ENCODE measurements at regions not wholly inside any gene's neighbourhood (a gene's known extent, or its start where the extent isn't known, plus 50 kb on each side); places are given as distances from the start of the nearest gene placed in this dataset.

DNA sequence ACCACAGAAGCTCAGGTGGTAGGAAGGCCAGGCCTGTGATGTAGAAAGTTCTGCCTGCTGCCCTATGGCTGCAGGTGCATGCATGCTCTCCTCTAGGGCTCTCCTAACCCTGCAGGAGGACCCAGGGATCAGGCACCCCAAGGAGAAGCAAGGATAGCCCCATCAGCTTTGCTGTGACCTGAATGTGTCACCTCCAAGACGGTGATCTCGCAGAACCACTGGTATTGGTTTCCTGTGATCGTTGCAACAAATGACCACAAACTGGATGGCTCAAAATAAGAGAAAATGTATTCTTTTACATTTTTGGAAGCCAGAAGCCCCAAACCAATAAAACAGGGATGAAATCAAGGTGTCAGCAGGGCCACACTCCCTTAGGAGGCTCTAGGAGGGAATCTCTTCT is 327.3 kb downstream of the BCL11A start:
- H3K4me1 ChIP-seq (ENCODE audit: control insufficient read depth, insufficient read depth, low read length), result no peaks in the 10 kb centered on the region
- no peak overlapping the region for H2AFZ ChIP-seq (ENCODE audit: control insufficient read depth, low read depth, low read length)
- intact Hi-C loops (cut with micrococcal nuclease; ENCODE audit: unreplicated experiment), result no loop called here
- H3K9ac ChIP-seq (ENCODE audit: control insufficient read depth, insufficient read depth, low read length), result no peak overlapping the region
- no peak overlapping the region for H3K4me2 ChIP-seq (ENCODE audit: control insufficient read depth, insufficient read depth)
- no peak overlapping the region for H3K4me3 ChIP-seq
- no peaks in the 10 kb centered on the region for H3K36me3 ChIP-seq (ENCODE audit: control insufficient read depth in 2 of 2, insufficient read depth in 2 of 2, low read length in 1 of 2)
- FAIRE-seq (no peak), ATAC-seq (no peak), DNase-seq (ENCODE audit: low read depth, low spot score) (no peak)
- TF ChIP-seq SMAD5 (IDR thresholded peaks at IDR 0.05; ENCODE audit: low read depth) (no peak), MEF2A (IDR thresholded peaks at IDR 0.05; ENCODE audit: insufficient read depth, low read depth, low read length) (no peak), PML (IDR thresholded peaks at IDR 0.05; ENCODE audit: low read length) (no peak), ZNF384 (IDR thresholded peaks at IDR 0.05; ENCODE audit: borderline replicate concordance, low read depth, low read length) (no peak), ATF7 (IDR thresholded peaks at IDR 0.05; ENCODE audit: low read depth) (no peak), IKZF2 (IDR thresholded peaks at IDR 0.05) (no peak), EP300 (IDR thresholded peaks at IDR 0.05; ENCODE audit: borderline replicate concordance in 1 of 2, control insufficient read depth in 1 of 2, low read depth in 2 of 2, low read length in 2 of 2) (no peak), RELA (IDR thresholded peaks at IDR 0.05; ENCODE audit: borderline replicate concordance, partially characterized antibody) (no peak), GABPA (IDR thresholded peaks at IDR 0.05; ENCODE audit: low read depth) (no peak)
- TF ChIP-seq, protein P1, sequence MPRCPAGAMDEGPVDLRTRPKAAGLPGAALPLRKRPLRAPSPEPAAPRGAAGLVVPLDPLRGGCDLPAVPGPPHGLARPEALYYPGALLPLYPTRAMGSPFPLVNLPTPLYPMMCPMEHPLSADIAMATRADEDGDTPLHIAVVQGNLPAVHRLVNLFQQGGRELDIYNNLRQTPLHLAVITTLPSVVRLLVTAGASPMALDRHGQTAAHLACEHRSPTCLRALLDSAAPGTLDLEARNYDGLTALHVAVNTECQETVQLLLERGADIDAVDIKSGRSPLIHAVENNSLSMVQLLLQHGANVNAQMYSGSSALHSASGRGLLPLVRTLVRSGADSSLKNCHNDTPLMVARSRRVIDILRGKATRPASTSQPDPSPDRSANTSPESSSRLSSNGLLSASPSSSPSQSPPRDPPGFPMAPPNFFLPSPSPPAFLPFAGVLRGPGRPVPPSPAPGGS (IDR thresholded peaks at IDR 0.05; ENCODE audit: borderline replicate concordance, insufficient read depth, low read depth, low read length, poor library complexity, severe bottlenecking), result no peak
- TF ChIP-seq, protein P2, sequence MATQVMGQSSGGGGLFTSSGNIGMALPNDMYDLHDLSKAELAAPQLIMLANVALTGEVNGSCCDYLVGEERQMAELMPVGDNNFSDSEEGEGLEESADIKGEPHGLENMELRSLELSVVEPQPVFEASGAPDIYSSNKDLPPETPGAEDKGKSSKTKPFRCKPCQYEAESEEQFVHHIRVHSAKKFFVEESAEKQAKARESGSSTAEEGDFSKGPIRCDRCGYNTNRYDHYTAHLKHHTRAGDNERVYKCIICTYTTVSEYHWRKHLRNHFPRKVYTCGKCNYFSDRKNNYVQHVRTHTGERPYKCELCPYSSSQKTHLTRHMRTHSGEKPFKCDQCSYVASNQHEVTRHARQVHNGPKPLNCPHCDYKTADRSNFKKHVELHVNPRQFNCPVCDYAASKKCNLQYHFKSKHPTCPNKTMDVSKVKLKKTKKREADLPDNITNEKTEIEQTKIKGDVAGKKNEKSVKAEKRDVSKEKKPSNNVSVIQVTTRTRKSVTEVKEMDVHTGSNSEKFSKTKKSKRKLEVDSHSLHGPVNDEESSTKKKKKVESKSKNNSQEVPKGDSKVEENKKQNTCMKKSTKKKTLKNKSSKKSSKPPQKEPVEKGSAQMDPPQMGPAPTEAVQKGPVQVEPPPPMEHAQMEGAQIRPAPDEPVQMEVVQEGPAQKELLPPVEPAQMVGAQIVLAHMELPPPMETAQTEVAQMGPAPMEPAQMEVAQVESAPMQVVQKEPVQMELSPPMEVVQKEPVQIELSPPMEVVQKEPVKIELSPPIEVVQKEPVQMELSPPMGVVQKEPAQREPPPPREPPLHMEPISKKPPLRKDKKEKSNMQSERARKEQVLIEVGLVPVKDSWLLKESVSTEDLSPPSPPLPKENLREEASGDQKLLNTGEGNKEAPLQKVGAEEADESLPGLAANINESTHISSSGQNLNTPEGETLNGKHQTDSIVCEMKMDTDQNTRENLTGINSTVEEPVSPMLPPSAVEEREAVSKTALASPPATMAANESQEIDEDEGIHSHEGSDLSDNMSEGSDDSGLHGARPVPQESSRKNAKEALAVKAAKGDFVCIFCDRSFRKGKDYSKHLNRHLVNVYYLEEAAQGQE (IDR thresholded peaks at IDR 0.05; ENCODE audit: low read depth, low read length), result no peak
- TF ChIP-seq, protein P3, sequence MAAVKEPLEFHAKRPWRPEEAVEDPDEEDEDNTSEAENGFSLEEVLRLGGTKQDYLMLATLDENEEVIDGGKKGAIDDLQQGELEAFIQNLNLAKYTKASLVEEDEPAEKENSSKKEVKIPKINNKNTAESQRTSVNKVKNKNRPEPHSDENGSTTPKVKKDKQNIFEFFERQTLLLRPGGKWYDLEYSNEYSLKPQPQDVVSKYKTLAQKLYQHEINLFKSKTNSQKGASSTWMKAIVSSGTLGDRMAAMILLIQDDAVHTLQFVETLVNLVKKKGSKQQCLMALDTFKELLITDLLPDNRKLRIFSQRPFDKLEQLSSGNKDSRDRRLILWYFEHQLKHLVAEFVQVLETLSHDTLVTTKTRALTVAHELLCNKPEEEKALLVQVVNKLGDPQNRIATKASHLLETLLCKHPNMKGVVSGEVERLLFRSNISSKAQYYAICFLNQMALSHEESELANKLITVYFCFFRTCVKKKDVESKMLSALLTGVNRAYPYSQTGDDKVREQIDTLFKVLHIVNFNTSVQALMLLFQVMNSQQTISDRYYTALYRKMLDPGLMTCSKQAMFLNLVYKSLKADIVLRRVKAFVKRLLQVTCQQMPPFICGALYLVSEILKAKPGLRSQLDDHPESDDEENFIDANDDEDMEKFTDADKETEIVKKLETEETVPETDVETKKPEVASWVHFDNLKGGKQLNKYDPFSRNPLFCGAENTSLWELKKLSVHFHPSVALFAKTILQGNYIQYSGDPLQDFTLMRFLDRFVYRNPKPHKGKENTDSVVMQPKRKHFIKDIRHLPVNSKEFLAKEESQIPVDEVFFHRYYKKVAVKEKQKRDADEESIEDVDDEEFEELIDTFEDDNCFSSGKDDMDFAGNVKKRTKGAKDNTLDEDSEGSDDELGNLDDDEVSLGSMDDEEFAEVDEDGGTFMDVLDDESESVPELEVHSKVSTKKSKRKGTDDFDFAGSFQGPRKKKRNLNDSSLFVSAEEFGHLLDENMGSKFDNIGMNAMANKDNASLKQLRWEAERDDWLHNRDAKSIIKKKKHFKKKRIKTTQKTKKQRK (IDR thresholded peaks at IDR 0.05; ENCODE audit: low read depth, low read length), result no peak
- H3K27ac ChIP-seq (ENCODE audit: control insufficient read depth, insufficient read depth), result no peak overlapping the region
- H4K20me1 ChIP-seq (ENCODE audit: control insufficient read depth, insufficient read depth), result no peaks in the 10 kb centered on the region
- WGBS (ENCODE audit: insufficient coverage, insufficient replicate concordance, low lambda C conversion rate, missing lambda C conversion rate), result 75% methylated on average over 3 of the region's 3 CpGs
- ChIA-PET CTCF (no interaction called here), SMC1A (ENCODE audit: uncharacterized antibody, unreplicated experiment) (no interaction called here), POLR2A (no interaction called here), RAD21 (ENCODE audit: unreplicated experiment) (no interaction called here)
- no TSS peak for BruUV-seq (replicated peaks)
- no peaks in the 10 kb centered on the region; a peak in 1 of 4 replicates for H3K27me3 ChIP-seq (replicated peaks in 1 of 2; ENCODE audit: control insufficient read depth in 2 of 2, insufficient read depth in 2 of 2, low read length in 1 of 2)
- in situ Hi-C loops (cut with MboI), result no loop called here
- no peaks in the 10 kb centered on the region for H3K79me2 ChIP-seq (ENCODE audit: control insufficient read depth, insufficient read depth, low read length)
- H3K9me3 ChIP-seq (replicated peaks; ENCODE audit: control insufficient read depth, insufficient read depth, low read length), result no peaks in the 10 kb centered on the region

Measured in GM12878 (cell line).